ENCODE measurements at regions not wholly inside any gene's neighbourhood (a gene's known extent, or its start where the extent isn't known, plus 50 kb on each side); places are given as distances from the start of the nearest gene placed in this dataset.

DNA sequence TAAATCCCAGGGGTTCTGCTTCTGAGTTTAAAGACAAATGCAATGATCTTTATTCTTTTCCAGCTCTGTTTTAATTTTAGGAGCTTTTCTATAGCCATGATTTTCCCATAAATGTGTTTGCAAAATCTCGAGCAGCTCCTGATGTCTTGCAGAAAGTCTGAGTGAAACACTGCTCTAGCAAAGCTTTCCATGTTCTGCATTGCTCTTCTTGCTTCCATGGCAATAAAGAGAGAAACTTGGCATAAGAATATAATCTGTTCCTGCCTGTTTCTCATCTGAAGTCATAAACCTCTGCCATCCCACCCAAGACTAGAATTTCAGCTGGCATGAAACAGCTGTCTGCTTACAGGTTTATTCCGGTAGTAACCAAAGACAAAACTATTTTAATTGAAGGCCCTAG, 254.5 kb downstream of the SPRY1 start:
- no peaks in the 10 kb centered on the region for H3K27me3 ChIP-seq (replicated peaks; ENCODE audit: insufficient read depth, low read length)

DNA sequence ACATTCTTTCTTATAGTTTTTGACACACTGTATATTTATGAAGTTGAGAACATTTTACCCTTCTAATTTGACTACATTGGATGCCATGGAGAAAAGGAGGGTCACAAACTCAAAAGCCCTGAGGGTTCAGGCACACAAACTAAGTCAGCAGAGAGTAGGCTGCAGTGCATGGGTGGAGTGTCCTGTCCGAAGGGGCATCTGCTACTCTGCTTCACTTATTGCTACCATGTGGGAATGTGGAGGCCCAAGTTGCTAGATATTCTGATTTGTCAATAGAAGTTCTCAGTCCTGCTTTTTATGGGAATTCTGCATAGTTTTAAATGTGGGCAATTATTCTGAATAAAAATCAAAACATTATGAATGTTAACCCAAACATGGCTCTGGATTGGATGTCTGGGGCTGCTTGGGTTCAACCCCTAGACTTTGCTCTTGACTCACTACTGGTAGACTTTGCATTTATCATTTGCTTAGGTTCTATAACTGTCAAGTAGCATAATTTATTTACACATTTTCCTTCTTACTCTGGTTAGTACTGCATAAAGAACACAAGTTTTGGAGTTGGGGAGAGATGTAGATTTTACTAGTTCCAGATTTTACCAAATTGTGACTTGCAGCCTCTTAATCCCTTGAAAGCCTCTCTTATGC, 255.1 kb downstream of the SPRY1 start:
- H4K20me1 ChIP-seq (ENCODE audit: insufficient read depth, low read length) = no peaks in the 10 kb centered on the region
- no peaks in the 10 kb centered on the region for H3K79me2 ChIP-seq (ENCODE audit: low read length)
- no peak overlapping the region for H3K9ac ChIP-seq (ENCODE audit: low read length)
- no peak overlapping the region for H3K4me3 ChIP-seq (ENCODE audit: low read length)
- H3F3A ChIP-seq (ENCODE audit: insufficient read depth, low read length) = no peaks in the 10 kb centered on the region
- H3K4me1 ChIP-seq (ENCODE audit: low read length) = no peaks in the 10 kb centered on the region
- no peak overlapping the region for H2AFZ ChIP-seq (ENCODE audit: low read length)
- H3K36me3 ChIP-seq (replicated peaks; ENCODE audit: insufficient read depth, low read length) = no peaks in the 10 kb centered on the region
- no peak for DNase-seq
- no peaks in the 10 kb centered on the region for H3K27me3 ChIP-seq (replicated peaks; ENCODE audit: insufficient read depth, low read length)
- H3K4me2 ChIP-seq (ENCODE audit: low read depth, low read length) = no peak overlapping the region
- H3K9me2 ChIP-seq (replicated peaks; ENCODE audit: insufficient read depth, low read length) = no peaks in the 10 kb centered on the region
- TF ChIP-seq EZH2 (optimal IDR thresholded peaks at IDR 0.05; ENCODE audit: low read depth, low read length) = no peak
- TF ChIP-seq EZH2phosphoT487 (IDR thresholded peaks at IDR 0.05; ENCODE audit: low read length) = no peak
- TF ChIP-seq, protein P1, sequence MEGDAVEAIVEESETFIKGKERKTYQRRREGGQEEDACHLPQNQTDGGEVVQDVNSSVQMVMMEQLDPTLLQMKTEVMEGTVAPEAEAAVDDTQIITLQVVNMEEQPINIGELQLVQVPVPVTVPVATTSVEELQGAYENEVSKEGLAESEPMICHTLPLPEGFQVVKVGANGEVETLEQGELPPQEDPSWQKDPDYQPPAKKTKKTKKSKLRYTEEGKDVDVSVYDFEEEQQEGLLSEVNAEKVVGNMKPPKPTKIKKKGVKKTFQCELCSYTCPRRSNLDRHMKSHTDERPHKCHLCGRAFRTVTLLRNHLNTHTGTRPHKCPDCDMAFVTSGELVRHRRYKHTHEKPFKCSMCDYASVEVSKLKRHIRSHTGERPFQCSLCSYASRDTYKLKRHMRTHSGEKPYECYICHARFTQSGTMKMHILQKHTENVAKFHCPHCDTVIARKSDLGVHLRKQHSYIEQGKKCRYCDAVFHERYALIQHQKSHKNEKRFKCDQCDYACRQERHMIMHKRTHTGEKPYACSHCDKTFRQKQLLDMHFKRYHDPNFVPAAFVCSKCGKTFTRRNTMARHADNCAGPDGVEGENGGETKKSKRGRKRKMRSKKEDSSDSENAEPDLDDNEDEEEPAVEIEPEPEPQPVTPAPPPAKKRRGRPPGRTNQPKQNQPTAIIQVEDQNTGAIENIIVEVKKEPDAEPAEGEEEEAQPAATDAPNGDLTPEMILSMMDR (IDR thresholded peaks at IDR 0.05; ENCODE audit: low read length) = no peak
- no peaks in the 10 kb centered on the region for H3K9me3 ChIP-seq (replicated peaks; ENCODE audit: insufficient read depth, low read length)
- no peak overlapping the region for H3K27ac ChIP-seq (ENCODE audit: low read length)

More for the DNA sequence above, 254.5 kb downstream of the SPRY1 start:
- no peak overlapping the region for H2AFZ ChIP-seq (ENCODE audit: low read length)
- TF ChIP-seq EZH2phosphoT487 (IDR thresholded peaks at IDR 0.05; ENCODE audit: low read length) (no peak), EZH2 (optimal IDR thresholded peaks at IDR 0.05; ENCODE audit: low read depth, low read length) (no peak)
- TF ChIP-seq, protein P1 (IDR thresholded peaks at IDR 0.05; ENCODE audit: low read length) = no peak
- no peaks in the 10 kb centered on the region for H3K9me3 ChIP-seq (replicated peaks; ENCODE audit: insufficient read depth, low read length)
- H3K79me2 ChIP-seq (ENCODE audit: low read length) = no peaks in the 10 kb centered on the region
- H3K36me3 ChIP-seq (replicated peaks; ENCODE audit: insufficient read depth, low read length) = no peaks in the 10 kb centered on the region
- DNase-seq = no peak
- no peak overlapping the region for H3K9ac ChIP-seq (ENCODE audit: low read length)
- H4K20me1 ChIP-seq (ENCODE audit: insufficient read depth, low read length) = no peaks in the 10 kb centered on the region
- H3K4me1 ChIP-seq (ENCODE audit: low read length) = no peaks in the 10 kb centered on the region
- H3K27ac ChIP-seq (ENCODE audit: low read length) = no peak overlapping the region
- no peak overlapping the region for H3K4me3 ChIP-seq (ENCODE audit: low read length)
- no peak overlapping the region for H3K4me2 ChIP-seq (ENCODE audit: low read depth, low read length)
- H3K9me2 ChIP-seq (replicated peaks; ENCODE audit: insufficient read depth, low read length) = no peaks in the 10 kb centered on the region
- H3F3A ChIP-seq (ENCODE audit: insufficient read depth, low read length) = no peaks in the 10 kb centered on the region

DNA sequence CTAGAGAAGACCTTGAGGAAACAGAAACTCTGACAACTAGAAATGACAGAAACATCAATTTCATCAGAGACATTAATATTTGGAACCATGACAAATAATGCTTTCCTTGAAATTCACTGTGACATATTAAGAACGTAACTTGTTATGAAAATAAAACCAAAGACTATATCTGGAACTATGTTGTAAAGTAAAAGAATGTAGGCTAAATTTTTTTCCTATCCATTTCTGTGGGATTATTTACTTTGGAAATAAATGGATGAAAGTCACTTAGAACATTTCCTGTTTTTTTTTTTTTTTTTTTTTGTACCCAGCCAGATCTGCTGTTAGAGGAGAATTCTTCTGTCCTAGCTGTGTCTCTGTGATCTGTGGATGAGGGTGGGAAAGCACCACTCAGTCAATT, 255.9 kb downstream of the SPRY1 start:
- Histone ChIP-seq H2AFZ (ENCODE audit: low read length) (no peak overlapping the region), H3K9me2 (replicated peaks; ENCODE audit: insufficient read depth, low read length) (no peaks in the 10 kb centered on the region), H3F3A (ENCODE audit: insufficient read depth, low read length) (no peaks in the 10 kb centered on the region), H3K9ac (ENCODE audit: low read length) (no peak overlapping the region), H3K4me1 (ENCODE audit: low read length) (no peaks in the 10 kb centered on the region), H3K79me2 (ENCODE audit: low read length) (no peaks in the 10 kb centered on the region), H3K27me3 (replicated peaks; ENCODE audit: insufficient read depth, low read length) (no peaks in the 10 kb centered on the region), H3K9me3 (replicated peaks; ENCODE audit: insufficient read depth, low read length) (no peaks in the 10 kb centered on the region), H4K20me1 (ENCODE audit: insufficient read depth, low read length) (no peaks in the 10 kb centered on the region), H3K4me2 (ENCODE audit: low read depth, low read length) (no peak overlapping the region), H3K36me3 (replicated peaks; ENCODE audit: insufficient read depth, low read length) (no peaks in the 10 kb centered on the region), H3K4me3 (ENCODE audit: low read length) (no peak overlapping the region), H3K27ac (ENCODE audit: low read length) (no peak overlapping the region)
- no peak for DNase-seq
- TF ChIP-seq, protein P1 (IDR thresholded peaks at IDR 0.05; ENCODE audit: low read length) = no peak
- no peak for TF ChIP-seq EZH2 (optimal IDR thresholded peaks at IDR 0.05; ENCODE audit: low read depth, low read length)
- no peak for TF ChIP-seq EZH2phosphoT487 (IDR thresholded peaks at IDR 0.05; ENCODE audit: low read length)

Data from MM.1S (cell line).